ENCODE measurements at regions not wholly inside any gene's neighbourhood (a gene's known extent, or its start where the extent isn't known, plus 50 kb on each side); places are given as distances from the start of the nearest gene placed in this dataset.

DNA sequence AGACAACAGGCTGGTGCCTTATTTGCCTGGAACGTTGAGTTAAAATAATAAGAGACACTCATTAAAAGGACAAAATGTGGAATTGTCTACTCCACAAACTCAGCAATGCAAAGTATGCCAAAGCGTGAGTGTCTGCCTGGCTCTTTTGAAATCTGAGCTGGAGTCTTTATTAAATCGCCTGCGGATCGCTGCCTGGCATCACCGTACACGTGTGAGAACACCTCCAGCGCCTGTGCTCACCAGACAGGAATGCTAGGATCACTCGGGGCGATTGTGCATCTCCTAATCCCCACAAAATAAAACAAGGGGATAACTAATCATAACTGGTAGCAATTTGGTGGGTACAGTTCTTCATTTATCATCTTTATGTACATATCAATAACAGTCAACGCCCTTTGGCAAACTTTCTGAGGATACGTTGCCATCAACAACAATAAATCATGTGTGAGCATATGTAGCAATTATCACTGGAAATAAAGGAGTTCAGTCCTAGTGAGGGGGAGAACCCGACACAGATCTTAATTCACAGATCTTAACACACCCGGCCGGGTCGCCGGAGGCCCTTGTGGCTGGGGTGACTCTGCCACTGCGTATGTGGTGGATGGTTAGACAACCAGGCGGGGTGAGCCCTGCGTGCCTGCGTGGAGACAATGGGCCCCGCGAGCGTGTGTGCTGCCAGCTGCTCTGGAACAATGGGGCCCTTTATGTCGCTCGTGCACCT is 284.9 kb upstream of the IRX1 start:
- TF ChIP-seq CTCF (IDR thresholded peaks at IDR 0.05 in 4 of 5, conservative IDR thresholded peaks at IDR 0.05 in 1 of 5) (no peak), POLR2A (IDR thresholded peaks at IDR 0.05) (no peak)
